ENCODE measurements at regions not wholly inside any gene's neighbourhood (a gene's known extent, or its start where the extent isn't known, plus 50 kb on each side); places are given as distances from the start of the nearest gene placed in this dataset.

GRCh38 chr13:97889803-97890202 is 63.7 kb upstream of the IPO5 start:
- TF ChIP-seq TAF1 (IDR thresholded peaks at IDR 0.05; ENCODE audit: borderline replicate concordance, insufficient read depth, low read length) (no peak), REST (IDR thresholded peaks at IDR 0.05; ENCODE audit: insufficient read depth in 1 of 2, low read depth in 2 of 2, low read length in 2 of 2) (no peak), SIN3A (IDR thresholded peaks at IDR 0.05; ENCODE audit: borderline replicate concordance, insufficient read depth, low read length) (no peak), POLR2AphosphoS5 (IDR thresholded peaks at IDR 0.05; ENCODE audit: low read depth, low read length) (no peak), FOXP2 (optimal IDR thresholded peaks at IDR 0.05; ENCODE audit: borderline replicate concordance, extremely low read depth, extremely low read length, insufficient read depth) (no peak)

- no peak for TF ChIP-seq REST (IDR thresholded peaks at IDR 0.05; ENCODE audit: insufficient read depth in 1 of 2, low read depth in 2 of 2, low read length in 2 of 2)
- no peak for TF ChIP-seq SIN3A (IDR thresholded peaks at IDR 0.05; ENCODE audit: borderline replicate concordance, insufficient read depth, low read length)
- no peak for TF ChIP-seq POLR2AphosphoS5 (IDR thresholded peaks at IDR 0.05; ENCODE audit: low read depth, low read length)
Observed at GRCh38 chr13:97890573-97890972, 62.9 kb upstream of the IPO5 start.

- TF ChIP-seq POLR2AphosphoS5 (IDR thresholded peaks at IDR 0.05; ENCODE audit: low read depth, low read length) (no peak), FOXP2 (optimal IDR thresholded peaks at IDR 0.05; ENCODE audit: borderline replicate concordance, extremely low read depth, extremely low read length, insufficient read depth) (no peak)
Observed at GRCh38 chr13:97892717-97893116, 60.8 kb upstream of the IPO5 start.

- no peak for TF ChIP-seq SIN3A (IDR thresholded peaks at IDR 0.05; ENCODE audit: borderline replicate concordance, insufficient read depth, low read length)
Observed at GRCh38 chr13:97895383-97895782, 58.1 kb upstream of the IPO5 start.

GRCh38 chr13:97896446-97896845 is 57.0 kb upstream of the IPO5 start:
- TF ChIP-seq POLR2AphosphoS5 (IDR thresholded peaks at IDR 0.05; ENCODE audit: low read depth, low read length) (no peak), SIN3A (IDR thresholded peaks at IDR 0.05; ENCODE audit: borderline replicate concordance, insufficient read depth, low read length) (no peak), REST (IDR thresholded peaks at IDR 0.05; ENCODE audit: insufficient read depth in 1 of 2, low read depth in 2 of 2, low read length in 2 of 2) (no peak), FOXP2 (optimal IDR thresholded peaks at IDR 0.05; ENCODE audit: borderline replicate concordance, extremely low read depth, extremely low read length, insufficient read depth) (no peak), TAF1 (IDR thresholded peaks at IDR 0.05; ENCODE audit: borderline replicate concordance, insufficient read depth, low read length) (no peak)

- no peak for TF ChIP-seq TAF1 (IDR thresholded peaks at IDR 0.05; ENCODE audit: borderline replicate concordance, insufficient read depth, low read length)
- no peak for TF ChIP-seq SIN3A (IDR thresholded peaks at IDR 0.05; ENCODE audit: borderline replicate concordance, insufficient read depth, low read length)
- no peak for TF ChIP-seq FOXP2 (optimal IDR thresholded peaks at IDR 0.05; ENCODE audit: borderline replicate concordance, extremely low read depth, extremely low read length, insufficient read depth)
- no peak for TF ChIP-seq REST (IDR thresholded peaks at IDR 0.05; ENCODE audit: insufficient read depth in 1 of 2, low read depth in 2 of 2, low read length in 2 of 2)
- TF ChIP-seq POLR2AphosphoS5 (IDR thresholded peaks at IDR 0.05; ENCODE audit: low read depth, low read length) = no peak
Observed at GRCh38 chr13:97901716-97902115, 51.8 kb upstream of the IPO5 start.

Data from PFSK-1 (cell line).